ENCODE measurements at regions not wholly inside any gene's neighbourhood (a gene's known extent, or its start where the extent isn't known, plus 50 kb on each side); places are given as distances from the start of the nearest gene placed in this dataset.

DNA sequence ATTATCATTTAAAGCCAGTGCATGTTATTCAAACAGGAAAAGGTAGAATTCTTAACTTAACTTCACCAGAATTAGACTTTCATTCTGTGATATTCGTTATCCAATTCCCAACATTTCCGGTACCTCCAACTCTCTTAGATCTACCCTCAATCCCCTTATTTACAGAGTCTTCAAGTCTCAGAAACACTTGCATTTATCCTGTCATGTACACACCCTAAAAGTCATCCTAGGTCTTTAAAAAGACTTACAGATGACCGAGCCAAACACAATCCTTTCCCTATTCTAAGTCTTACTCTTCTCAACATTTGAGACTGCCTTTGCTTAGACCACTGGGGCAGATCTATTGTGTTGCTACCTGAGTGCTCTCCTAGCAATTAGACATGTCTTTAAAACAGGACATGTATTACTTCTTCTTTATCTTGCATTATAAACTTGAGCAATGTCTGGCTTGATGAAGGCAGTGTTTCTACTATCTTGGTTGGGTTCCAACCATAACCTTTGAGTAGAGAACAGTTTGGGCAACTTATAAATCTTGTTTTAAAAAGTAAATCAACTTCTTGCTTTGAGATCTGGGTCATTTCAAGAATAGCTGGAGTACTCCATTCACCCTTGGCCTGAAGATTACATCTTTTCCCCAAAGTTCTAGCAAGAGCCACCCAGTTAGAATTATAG lies 140.6 kb upstream of the PLEKHG7 start:
- in situ Hi-C loops (cut with HindIII; ENCODE audit: low pct_unique_long_range_greater_than_20kb, low sequenced_read_pairs) (no loop called here), intact Hi-C loops (cut with micrococcal nuclease; ENCODE audit: unreplicated experiment) (no loop called here)
- H3K27me3 ChIP-seq (ENCODE audit: control insufficient read depth, insufficient read depth, low read length), result no peaks in the 10 kb centered on the region; the same call in 1 of the 2 replicates
- ChIA-PET CTCF (no interaction called here), POLR2A (no interaction called here)
- H3K4me3 ChIP-seq (ENCODE audit: low read depth in 2 of 2, low read length in 2 of 2), result no peak overlapping the region
- H3K9me3 ChIP-seq (ENCODE audit: control insufficient read depth, insufficient read depth, low read depth, low read length), result no peaks in the 10 kb centered on the region
- no peaks in the 10 kb centered on the region for H3K4me1 ChIP-seq (ENCODE audit: control insufficient read depth, insufficient read depth, low read length)
- H3K36me3 ChIP-seq (ENCODE audit: control insufficient read depth, insufficient read depth, low read length), result no peaks in the 10 kb centered on the region
- H3K27ac ChIP-seq (ENCODE audit: low read length), result no peak overlapping the region
- TF ChIP-seq POLR2AphosphoS5 (IDR thresholded peaks at IDR 0.05; ENCODE audit: low read depth, low read length) (no peak), SIN3A (IDR thresholded peaks at IDR 0.05; ENCODE audit: borderline replicate concordance, insufficient read depth, low read depth, low read length) (no peak), TCF7L2 (IDR thresholded peaks at IDR 0.05; ENCODE audit: low read depth, low read length) (no peak)
- TF ChIP-seq, protein P1, sequence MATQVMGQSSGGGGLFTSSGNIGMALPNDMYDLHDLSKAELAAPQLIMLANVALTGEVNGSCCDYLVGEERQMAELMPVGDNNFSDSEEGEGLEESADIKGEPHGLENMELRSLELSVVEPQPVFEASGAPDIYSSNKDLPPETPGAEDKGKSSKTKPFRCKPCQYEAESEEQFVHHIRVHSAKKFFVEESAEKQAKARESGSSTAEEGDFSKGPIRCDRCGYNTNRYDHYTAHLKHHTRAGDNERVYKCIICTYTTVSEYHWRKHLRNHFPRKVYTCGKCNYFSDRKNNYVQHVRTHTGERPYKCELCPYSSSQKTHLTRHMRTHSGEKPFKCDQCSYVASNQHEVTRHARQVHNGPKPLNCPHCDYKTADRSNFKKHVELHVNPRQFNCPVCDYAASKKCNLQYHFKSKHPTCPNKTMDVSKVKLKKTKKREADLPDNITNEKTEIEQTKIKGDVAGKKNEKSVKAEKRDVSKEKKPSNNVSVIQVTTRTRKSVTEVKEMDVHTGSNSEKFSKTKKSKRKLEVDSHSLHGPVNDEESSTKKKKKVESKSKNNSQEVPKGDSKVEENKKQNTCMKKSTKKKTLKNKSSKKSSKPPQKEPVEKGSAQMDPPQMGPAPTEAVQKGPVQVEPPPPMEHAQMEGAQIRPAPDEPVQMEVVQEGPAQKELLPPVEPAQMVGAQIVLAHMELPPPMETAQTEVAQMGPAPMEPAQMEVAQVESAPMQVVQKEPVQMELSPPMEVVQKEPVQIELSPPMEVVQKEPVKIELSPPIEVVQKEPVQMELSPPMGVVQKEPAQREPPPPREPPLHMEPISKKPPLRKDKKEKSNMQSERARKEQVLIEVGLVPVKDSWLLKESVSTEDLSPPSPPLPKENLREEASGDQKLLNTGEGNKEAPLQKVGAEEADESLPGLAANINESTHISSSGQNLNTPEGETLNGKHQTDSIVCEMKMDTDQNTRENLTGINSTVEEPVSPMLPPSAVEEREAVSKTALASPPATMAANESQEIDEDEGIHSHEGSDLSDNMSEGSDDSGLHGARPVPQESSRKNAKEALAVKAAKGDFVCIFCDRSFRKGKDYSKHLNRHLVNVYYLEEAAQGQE (IDR thresholded peaks at IDR 0.05; ENCODE audit: insufficient read depth in 1 of 2, low read depth in 2 of 2, low read length in 1 of 2), result no peak
- TF ChIP-seq, protein P2, sequence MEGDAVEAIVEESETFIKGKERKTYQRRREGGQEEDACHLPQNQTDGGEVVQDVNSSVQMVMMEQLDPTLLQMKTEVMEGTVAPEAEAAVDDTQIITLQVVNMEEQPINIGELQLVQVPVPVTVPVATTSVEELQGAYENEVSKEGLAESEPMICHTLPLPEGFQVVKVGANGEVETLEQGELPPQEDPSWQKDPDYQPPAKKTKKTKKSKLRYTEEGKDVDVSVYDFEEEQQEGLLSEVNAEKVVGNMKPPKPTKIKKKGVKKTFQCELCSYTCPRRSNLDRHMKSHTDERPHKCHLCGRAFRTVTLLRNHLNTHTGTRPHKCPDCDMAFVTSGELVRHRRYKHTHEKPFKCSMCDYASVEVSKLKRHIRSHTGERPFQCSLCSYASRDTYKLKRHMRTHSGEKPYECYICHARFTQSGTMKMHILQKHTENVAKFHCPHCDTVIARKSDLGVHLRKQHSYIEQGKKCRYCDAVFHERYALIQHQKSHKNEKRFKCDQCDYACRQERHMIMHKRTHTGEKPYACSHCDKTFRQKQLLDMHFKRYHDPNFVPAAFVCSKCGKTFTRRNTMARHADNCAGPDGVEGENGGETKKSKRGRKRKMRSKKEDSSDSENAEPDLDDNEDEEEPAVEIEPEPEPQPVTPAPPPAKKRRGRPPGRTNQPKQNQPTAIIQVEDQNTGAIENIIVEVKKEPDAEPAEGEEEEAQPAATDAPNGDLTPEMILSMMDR (IDR thresholded peaks at IDR 0.05), result no peak
- DNase-seq (ENCODE audit: low read depth, low spot score) (no peak), ATAC-seq (no peak)
- BruUV-seq (replicated peaks), result no TSS peak

DNA sequence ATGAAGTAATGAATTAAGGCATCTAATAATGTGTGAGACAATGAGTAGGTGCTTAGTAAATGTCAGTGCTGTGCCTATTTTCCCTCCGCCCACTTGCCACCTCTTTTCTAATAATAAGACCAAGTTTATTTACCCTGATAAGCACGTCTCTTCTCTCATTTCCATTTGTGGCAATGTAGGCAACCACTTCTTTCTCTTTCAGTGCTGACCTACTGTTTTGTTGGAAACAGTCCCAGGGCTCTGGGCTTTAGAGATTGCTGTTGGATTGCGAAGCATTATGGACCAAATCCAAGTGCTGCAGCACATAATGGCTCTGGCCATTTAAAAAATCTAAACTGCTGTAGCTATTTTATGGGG lies 141.3 kb upstream of the PLEKHG7 start:
- BruUV-seq (replicated peaks), result no TSS peak
- no peaks in the 10 kb centered on the region; the same call in 1 of the 2 replicates for H3K27me3 ChIP-seq (ENCODE audit: control insufficient read depth, insufficient read depth, low read length)
- no peak overlapping the region for H3K4me3 ChIP-seq (ENCODE audit: low read depth in 2 of 2, low read length in 2 of 2)
- H3K4me1 ChIP-seq (ENCODE audit: control insufficient read depth, insufficient read depth, low read length), result no peaks in the 10 kb centered on the region
- DNase-seq (ENCODE audit: low read depth, low spot score) (no peak), ATAC-seq (no peak)
- no peak overlapping the region for H3K27ac ChIP-seq (ENCODE audit: low read length)
- intact Hi-C loops (cut with micrococcal nuclease; ENCODE audit: unreplicated experiment), result no loop called here
- TF ChIP-seq POLR2AphosphoS5 (IDR thresholded peaks at IDR 0.05; ENCODE audit: low read depth, low read length), result no peak
- no peak for TF ChIP-seq TCF7L2 (IDR thresholded peaks at IDR 0.05; ENCODE audit: low read depth, low read length)
- TF ChIP-seq, protein P2 (IDR thresholded peaks at IDR 0.05), result no peak
- ChIA-PET POLR2A (no interaction called here), CTCF (no interaction called here)
- no peaks in the 10 kb centered on the region for H3K9me3 ChIP-seq (ENCODE audit: control insufficient read depth, insufficient read depth, low read depth, low read length)
- in situ Hi-C loops (cut with HindIII; ENCODE audit: low pct_unique_long_range_greater_than_20kb, low sequenced_read_pairs), result no loop called here
- H3K36me3 ChIP-seq (ENCODE audit: control insufficient read depth, insufficient read depth, low read length), result no peaks in the 10 kb centered on the region
